ENCODE measurements at regions not wholly inside any gene's neighbourhood (a gene's known extent, or its start where the extent isn't known, plus 50 kb on each side); places are given as distances from the start of the nearest gene placed in this dataset.

GRCh38 chr18:38698088-38698487, 1132.5 kb upstream of the CELF4 start:
- no peak for TF ChIP-seq EZH2phosphoT487 (IDR thresholded peaks at IDR 0.05)
- TF ChIP-seq CTCF (IDR thresholded peaks at IDR 0.05), result no peak
